Nephron (organoid): ENCODE measurements at regions not wholly inside any gene's neighbourhood (a gene's known extent, or its start where the extent isn't known, plus 50 kb on each side); places are given as distances from the start of the nearest gene placed in this dataset.
A peak's percentile ranks its signal among the peaks of the same experiment; 100 is the strongest.

Experiments
- H3K27ac Mint-ChIP-seq, 3 experiments: 2 replicates each; pipeline ENCODE4 v1.8.0; 2020; ENCODE audit warnings: mixed read lengths in 3 of 3, mild to moderate bottlenecking in 2 of 3, moderate library complexity in 1 of 3
- H3K27me3 Mint-ChIP-seq: 2 replicates; pipeline ENCODE4 v1.8.0; 2021; ENCODE audit warnings: low read depth, mild to moderate bottlenecking, moderate library complexity, mixed read lengths
- H3K36me3 Mint-ChIP-seq: 2 replicates; pipeline ENCODE4 v1.8.0; 2020; ENCODE audit warnings: low read depth, mixed read lengths
- H3K4me1 Mint-ChIP-seq: 2 replicates; pipeline ENCODE4 v1.8.0; 2020; ENCODE audit warnings: mixed read lengths
- H3K4me3 Mint-ChIP-seq, 3 experiments: 2 replicates each; pipeline ENCODE4 v1.8.0; 2020; ENCODE audit warnings: mild to moderate bottlenecking in 3 of 3, mixed read lengths in 3 of 3, moderate library complexity in 2 of 3
- H3K9me3 Mint-ChIP-seq: 2 replicates; pipeline ENCODE4 v1.8.0; 2020; ENCODE audit warnings: mixed read lengths
- CTCF ChIP-seq, 3 experiments: fragments of 200-600 bp; sonication (generic); IDR thresholded peaks; one replicate each; pipeline ENCODE4 v1.5.0; 2021; ENCODE audit warnings: antibody characterized with exemption in 3 of 3; ENCODE audit not compliant: unreplicated experiment in 3 of 3

GRCh38 chr11:92349486-92350156, 125.0 kb downstream of the FAT3 start:
- TF ChIP-seq CTCF (IDR thresholded peaks at IDR 0.05; ENCODE audit: unreplicated experiment in 3 of 3): no peak
- Mint-ChIP-seq H3K9me3 (no peaks in the 10 kb centered on the region), H3K27ac (no peak overlapping the region), H3K4me1 (peaks cover 12% of the 10 kb centered on the region), H3K4me3 (no peak overlapping the region), H3K27me3 (peaks cover under 1% of the 10 kb centered on the region), H3K36me3 (peaks cover 13% of the 10 kb centered on the region)

- no peaks in the 10 kb centered on the region for H3K27me3 Mint-ChIP-seq
- peak overlapping the region in 1 of 3 experiments; percentile 74 for H3K27ac Mint-ChIP-seq
- no peak for TF ChIP-seq CTCF (IDR thresholded peaks at IDR 0.05; ENCODE audit: unreplicated experiment in 3 of 3)
- no peak overlapping the region for H3K4me3 Mint-ChIP-seq
- H3K36me3 Mint-ChIP-seq: peaks cover 9% of the 10 kb centered on the region
- no peaks in the 10 kb centered on the region for H3K9me3 Mint-ChIP-seq
- H3K4me1 Mint-ChIP-seq: no peaks in the 10 kb centered on the region
Observed at GRCh38 chr11:92357344-92357743, 132.7 kb downstream of the FAT3 start.

GRCh38 chr11:92357841-92358240, 133.2 kb downstream of the FAT3 start:
- no peak for TF ChIP-seq CTCF (IDR thresholded peaks at IDR 0.05; ENCODE audit: unreplicated experiment in 3 of 3)
- H3K27ac Mint-ChIP-seq: peak overlapping the region in 1 of 3 experiments; percentile 74
- H3K27me3 Mint-ChIP-seq: no peaks in the 10 kb centered on the region
- no peak overlapping the region for H3K4me3 Mint-ChIP-seq
- H3K4me1 Mint-ChIP-seq: peaks cover 2% of the 10 kb centered on the region
- H3K36me3 Mint-ChIP-seq: peaks cover 6% of the 10 kb centered on the region
- no peaks in the 10 kb centered on the region for H3K9me3 Mint-ChIP-seq

- Mint-ChIP-seq H3K36me3 (no peaks in the 10 kb centered on the region), H3K27me3 (no peaks in the 10 kb centered on the region), H3K4me3 (no peak overlapping the region), H3K4me1 (peaks cover 21% of the 10 kb centered on the region), H3K9me3 (no peaks in the 10 kb centered on the region), H3K27ac (no peak overlapping the region)
- TF ChIP-seq CTCF (IDR thresholded peaks at IDR 0.05; ENCODE audit: unreplicated experiment in 3 of 3): no peak
Observed at GRCh38 chr11:92361551-92361950, 136.9 kb downstream of the FAT3 start.

- Mint-ChIP-seq H3K27ac (no peak overlapping the region), H3K4me1 (peaks cover 21% of the 10 kb centered on the region), H3K9me3 (no peaks in the 10 kb centered on the region), H3K27me3 (no peaks in the 10 kb centered on the region), H3K36me3 (no peaks in the 10 kb centered on the region), H3K4me3 (no peak overlapping the region)
- no peak for TF ChIP-seq CTCF (IDR thresholded peaks at IDR 0.05; ENCODE audit: unreplicated experiment in 3 of 3)
Observed at GRCh38 chr11:92362989-92363388, 138.4 kb downstream of the FAT3 start.

- no peak for TF ChIP-seq CTCF (IDR thresholded peaks at IDR 0.05; ENCODE audit: unreplicated experiment in 3 of 3)
- H3K27ac Mint-ChIP-seq: no peak overlapping the region
- no peak overlapping the region for H3K4me3 Mint-ChIP-seq
- no peaks in the 10 kb centered on the region for H3K9me3 Mint-ChIP-seq
- H3K4me1 Mint-ChIP-seq: peaks cover 21% of the 10 kb centered on the region
- H3K27me3 Mint-ChIP-seq: no peaks in the 10 kb centered on the region
- no peaks in the 10 kb centered on the region for H3K36me3 Mint-ChIP-seq
Observed at GRCh38 chr11:92364177-92364576, 139.6 kb downstream of the FAT3 start.
